ENCODE measurements at regions not wholly inside any gene's neighbourhood (a gene's known extent, or its start where the extent isn't known, plus 50 kb on each side); places are given as distances from the start of the nearest gene placed in this dataset.

DNA sequence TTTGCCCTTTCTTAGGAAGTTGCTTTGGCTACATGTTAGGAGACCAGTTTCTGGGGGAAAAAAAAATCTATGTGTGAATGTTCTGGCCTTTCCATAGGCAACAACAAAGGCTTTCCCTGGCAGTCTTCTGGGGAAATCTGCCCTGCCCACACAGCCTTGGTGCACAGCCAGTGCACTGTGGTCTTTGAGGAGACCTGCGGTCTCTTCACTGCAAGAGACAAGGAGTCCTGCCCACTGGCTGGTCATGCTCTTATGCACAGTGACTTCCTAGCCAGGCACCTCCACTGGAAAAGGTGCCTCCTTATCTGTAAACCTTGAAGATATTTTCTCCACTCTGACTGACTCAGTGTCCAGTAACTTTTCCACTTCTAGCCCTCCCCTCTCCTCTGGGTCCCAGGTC lies 155.1 kb downstream of the SUCLA2 start:
- Mint-ChIP-seq H3K27me3 (ENCODE audit: low read depth, poor library complexity) (peaks cover 7% of the 10 kb centered on the region), H3K4me1 (no peaks in the 10 kb centered on the region), H3K4me3 (no peak overlapping the region), H3K9me3 (peaks cover 20% of the 10 kb centered on the region), H3K36me3 (ENCODE audit: low read depth) (peaks cover 12% of the 10 kb centered on the region), H3K27ac (no peak overlapping the region)
- DNase-seq = no peak
- TF ChIP-seq, protein P1, sequence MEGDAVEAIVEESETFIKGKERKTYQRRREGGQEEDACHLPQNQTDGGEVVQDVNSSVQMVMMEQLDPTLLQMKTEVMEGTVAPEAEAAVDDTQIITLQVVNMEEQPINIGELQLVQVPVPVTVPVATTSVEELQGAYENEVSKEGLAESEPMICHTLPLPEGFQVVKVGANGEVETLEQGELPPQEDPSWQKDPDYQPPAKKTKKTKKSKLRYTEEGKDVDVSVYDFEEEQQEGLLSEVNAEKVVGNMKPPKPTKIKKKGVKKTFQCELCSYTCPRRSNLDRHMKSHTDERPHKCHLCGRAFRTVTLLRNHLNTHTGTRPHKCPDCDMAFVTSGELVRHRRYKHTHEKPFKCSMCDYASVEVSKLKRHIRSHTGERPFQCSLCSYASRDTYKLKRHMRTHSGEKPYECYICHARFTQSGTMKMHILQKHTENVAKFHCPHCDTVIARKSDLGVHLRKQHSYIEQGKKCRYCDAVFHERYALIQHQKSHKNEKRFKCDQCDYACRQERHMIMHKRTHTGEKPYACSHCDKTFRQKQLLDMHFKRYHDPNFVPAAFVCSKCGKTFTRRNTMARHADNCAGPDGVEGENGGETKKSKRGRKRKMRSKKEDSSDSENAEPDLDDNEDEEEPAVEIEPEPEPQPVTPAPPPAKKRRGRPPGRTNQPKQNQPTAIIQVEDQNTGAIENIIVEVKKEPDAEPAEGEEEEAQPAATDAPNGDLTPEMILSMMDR (IDR thresholded peaks at IDR 0.05) = no peak

DNA sequence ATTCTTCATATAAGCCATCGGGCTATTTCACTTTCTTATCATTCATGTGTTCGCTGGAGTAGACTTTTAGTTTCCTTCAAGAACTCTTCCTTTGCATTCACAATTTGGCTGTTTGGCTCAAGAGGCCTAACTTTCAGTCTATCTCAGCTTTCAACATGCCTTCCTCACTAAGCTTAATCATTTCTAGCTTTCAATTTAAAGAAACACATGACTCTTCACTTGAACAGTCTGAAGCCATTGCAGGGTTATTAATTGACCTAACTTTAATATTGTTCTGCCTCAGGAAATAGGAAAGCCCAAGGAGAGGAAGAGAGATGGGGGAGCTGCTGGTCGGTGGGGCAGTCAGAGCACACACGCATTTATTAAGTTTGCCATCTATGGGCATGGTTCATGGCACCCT lies 158.1 kb downstream of the SUCLA2 start:
- no peaks in the 10 kb centered on the region for H3K36me3 Mint-ChIP-seq (ENCODE audit: low read depth)
- no peaks in the 10 kb centered on the region for H3K27me3 Mint-ChIP-seq (ENCODE audit: low read depth, poor library complexity)
- H3K4me1 Mint-ChIP-seq = no peaks in the 10 kb centered on the region
- no peak overlapping the region for H3K27ac Mint-ChIP-seq
- no peak for DNase-seq
- TF ChIP-seq, protein P1 (IDR thresholded peaks at IDR 0.05) = no peak
- no peaks in the 10 kb centered on the region for H3K9me3 Mint-ChIP-seq
- no peak overlapping the region for H3K4me3 Mint-ChIP-seq

DNA sequence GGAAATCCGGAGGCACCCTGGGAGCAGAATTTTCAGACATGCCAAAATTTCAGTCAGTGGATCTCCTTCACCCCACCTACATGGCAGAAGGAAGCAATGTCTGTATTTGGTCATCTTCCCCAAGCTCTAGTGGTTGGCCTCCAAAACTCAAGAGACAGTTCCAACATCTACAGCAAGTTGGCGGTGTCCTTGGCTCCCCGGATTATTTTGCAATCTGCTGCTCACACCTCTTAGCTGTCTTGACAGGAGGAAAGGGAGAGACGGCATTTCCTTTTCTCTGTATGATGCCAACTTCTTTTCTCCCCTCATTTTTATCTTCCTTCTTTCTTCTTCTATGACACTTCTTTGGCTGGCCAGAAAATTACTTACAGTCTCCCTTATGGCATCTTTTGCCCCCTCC lies 159.9 kb downstream of the SUCLA2 start:
- Mint-ChIP-seq H3K9me3 (no peaks in the 10 kb centered on the region), H3K36me3 (ENCODE audit: low read depth) (no peaks in the 10 kb centered on the region), H3K4me3 (no peak overlapping the region), H3K27ac (no peak overlapping the region), H3K4me1 (no peaks in the 10 kb centered on the region), H3K27me3 (ENCODE audit: low read depth, poor library complexity) (no peaks in the 10 kb centered on the region)
- DNase-seq = no peak
- TF ChIP-seq, protein P1 (IDR thresholded peaks at IDR 0.05) = no peak

DNA sequence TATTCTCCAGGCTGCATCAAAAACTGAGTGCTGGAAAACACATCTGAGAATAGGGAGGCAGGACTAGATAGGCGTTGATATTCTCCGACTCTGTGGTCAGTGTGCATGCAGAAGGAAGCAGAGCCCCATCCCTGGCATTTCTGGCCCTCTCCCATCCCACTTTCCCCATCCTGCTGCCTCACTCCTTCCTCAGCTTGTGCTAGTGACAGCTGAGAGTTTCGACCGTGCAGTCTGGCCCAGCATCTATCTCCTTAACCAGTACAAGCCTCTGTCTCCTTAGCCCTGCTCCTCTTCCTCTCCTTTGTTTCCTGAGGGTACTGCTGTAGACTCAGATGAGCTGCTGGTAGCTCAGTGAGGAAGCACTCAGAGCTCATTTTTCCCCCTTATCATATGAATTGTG lies 163.2 kb downstream of the SUCLA2 start:
- TF ChIP-seq, protein P1 (IDR thresholded peaks at IDR 0.05) = no peak
- DNase-seq = no peak
- H3K36me3 Mint-ChIP-seq (ENCODE audit: low read depth) = no peaks in the 10 kb centered on the region
- no peak overlapping the region for H3K4me3 Mint-ChIP-seq
- H3K4me1 Mint-ChIP-seq = no peaks in the 10 kb centered on the region
- no peak overlapping the region for H3K27ac Mint-ChIP-seq
- H3K27me3 Mint-ChIP-seq (ENCODE audit: low read depth, poor library complexity) = peaks cover 5% of the 10 kb centered on the region
- H3K9me3 Mint-ChIP-seq = no peaks in the 10 kb centered on the region

DNA sequence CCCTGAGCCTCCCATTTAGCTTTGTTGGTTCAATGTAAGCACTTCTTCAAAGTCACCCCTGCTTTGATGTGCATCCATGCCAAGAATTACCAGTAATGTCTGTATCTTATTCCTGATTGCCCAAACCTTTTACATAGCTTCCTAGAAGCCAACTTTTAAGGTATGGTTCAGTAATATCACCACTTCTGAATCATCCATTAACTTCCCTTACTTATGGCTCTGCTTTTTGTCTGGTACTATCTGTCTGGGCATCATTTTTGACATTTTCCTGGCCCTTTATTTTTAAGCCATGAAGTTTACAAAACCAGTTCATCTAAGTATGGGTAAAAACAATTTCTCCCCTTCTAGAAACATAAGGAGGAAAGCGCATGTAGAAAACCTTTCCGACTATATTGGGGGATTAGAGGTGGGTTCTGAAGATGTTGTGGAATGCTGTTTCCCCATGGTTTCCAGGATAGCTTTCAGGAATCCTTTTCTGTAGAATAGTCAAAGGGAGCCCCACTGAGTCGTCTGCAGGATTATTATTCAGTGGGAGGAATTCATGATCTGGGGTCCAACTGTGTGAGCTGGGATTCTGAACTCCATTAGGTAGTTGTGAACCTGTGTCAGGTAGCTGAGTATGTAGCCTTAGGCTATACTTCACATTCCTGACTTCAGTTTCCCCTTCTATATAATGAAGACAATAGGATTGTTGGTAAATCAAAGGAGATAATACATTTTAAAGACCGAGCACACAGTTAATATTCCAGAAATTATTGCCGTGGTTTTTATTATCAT lies 163.8 kb downstream of the SUCLA2 start:
- peaks cover 5% of the 10 kb centered on the region for H3K27me3 Mint-ChIP-seq (ENCODE audit: low read depth, poor library complexity)

More for the DNA sequence above, 163.8 kb downstream of the SUCLA2 start:
- TF ChIP-seq, protein P1 (IDR thresholded peaks at IDR 0.05) = no peak
- no peaks in the 10 kb centered on the region for H3K36me3 Mint-ChIP-seq (ENCODE audit: low read depth)
- H3K4me1 Mint-ChIP-seq = no peaks in the 10 kb centered on the region
- H3K27ac Mint-ChIP-seq = no peak overlapping the region
- no peak for DNase-seq
- no peak overlapping the region for H3K4me3 Mint-ChIP-seq
- H3K9me3 Mint-ChIP-seq = no peaks in the 10 kb centered on the region

Data from nephron progenitor cell (in vitro differentiated cells).